GM23248 (cell line): ENCODE measurements at regions not wholly inside any gene's neighbourhood (a gene's known extent, or its start where the extent isn't known, plus 50 kb on each side); places are given as distances from the start of the nearest gene placed in this dataset.
A peak's percentile ranks its signal among the peaks of the same experiment; 100 is the strongest.

ENCODE experiments used
- DNase-seq: peaks from one replicate; pipeline ENCODE4 v3.0.0-alpha.2; 2015
- H2AFZ ChIP-seq: fragments of 200-600 bp; sonication (generic); 2 replicates; pipeline ENCODE4 v1.6.1; 2016; ENCODE audit warnings: antibody characterized with exemption
- H3F3A ChIP-seq: fragments of 200-600 bp; sonication (generic); 2 replicates; pipeline ENCODE4 v1.6.1; 2016; ENCODE audit warnings: mild to moderate bottlenecking, antibody characterized with exemption, mixed run types; ENCODE audit not compliant: insufficient read depth
- H3K27ac ChIP-seq: fragments of 200-600 bp; sonication (generic); 2 replicates; pipeline ENCODE4 v1.5.1; 2016; ENCODE audit warnings: mild to moderate bottlenecking
- H3K27me3 ChIP-seq: fragments of 200-600 bp; sonication (generic); replicated peaks from 2 replicates; pipeline ENCODE4 v1.6.1; 2016; ENCODE audit warnings: mild to moderate bottlenecking; ENCODE audit not compliant: insufficient read depth
- H3K36me3 ChIP-seq: fragments of 200-600 bp; sonication (generic); 2 replicates; pipeline ENCODE4 v1.6.1; 2016; ENCODE audit warnings: low read depth, mild to moderate bottlenecking
- H3K4me1 ChIP-seq: fragments of 200-600 bp; sonication (generic); 2 replicates; pipeline ENCODE4 v1.6.1; 2016; ENCODE audit warnings: mild to moderate bottlenecking; ENCODE audit not compliant: insufficient read depth
- H3K4me2 ChIP-seq: fragments of 200-600 bp; sonication (generic); one replicate; pipeline ENCODE4 v1.6.1; 2016; ENCODE audit warnings: mild to moderate bottlenecking; ENCODE audit not compliant: unreplicated experiment
- H3K4me3 ChIP-seq: fragments of 200-600 bp; sonication (generic); 2 replicates; pipeline ENCODE4 v1.5.1; 2016; ENCODE audit warnings: mild to moderate bottlenecking
- H3K79me2 ChIP-seq: fragments of 200-600 bp; sonication (generic); 2 replicates; pipeline ENCODE4 v1.6.1; 2016; ENCODE audit warnings: mild to moderate bottlenecking; ENCODE audit not compliant: insufficient read depth
- H3K9ac ChIP-seq: fragments of 200-600 bp; sonication (generic); 2 replicates; pipeline ENCODE4 v1.6.1; 2016; ENCODE audit warnings: mild to moderate bottlenecking
- H3K9me2 ChIP-seq: fragments of 200-600 bp; sonication (generic); 2 replicates; pipeline ENCODE4 v1.6.1; 2016; ENCODE audit warnings: mixed run types, mild to moderate bottlenecking, moderate library complexity; ENCODE audit not compliant: insufficient read depth
- H3K9me3 ChIP-seq: fragments of 200-600 bp; sonication (generic); one replicate; pipeline ENCODE4 v1.6.1; 2017; ENCODE audit warnings: low read depth
- H4K20me1 ChIP-seq: fragments of 200-600 bp; sonication (generic); 2 replicates; pipeline ENCODE4 v1.6.0; 2016; ENCODE audit not compliant: insufficient read depth
- EZH2 ChIP-seq: fragments of 200-600 bp; sonication (generic); IDR thresholded peaks from 2 replicates; pipeline ENCODE4 v1.6.1; 2018; ENCODE audit warnings: antibody characterized with exemption, mild to moderate bottlenecking; ENCODE audit not compliant: insufficient read depth, poor library complexity, severe bottlenecking
- EZH2phosphoT487 ChIP-seq: fragments of 200-600 bp; sonication (generic); IDR thresholded peaks from 2 replicates; pipeline ENCODE4 v1.6.1; 2018; ENCODE audit warnings: antibody characterized with exemption, moderate library complexity, mild to moderate bottlenecking, low read depth; ENCODE audit not compliant: insufficient read depth
- whole genome bisulfite sequencing, 2 experiments: methylation state at CpG; one replicate each; pipeline ENCODE4 v1.1.6; 2015 to 2017; ENCODE audit warnings: low lambda C conversion rate in 2 of 2, low coverage in 1 of 2; ENCODE audit errors: missing lambda C conversion rate in 2 of 2; 5-methylcytosine and 5-hydroxymethylcytosine counted together
- in situ Hi-C: fragments of 300-500 bp; cut with MboI; formaldehyde crosslinking; loops from 2 replicates; pipeline ENCODE4 v1.15.0; 2020

GRCh38 chr18:39421276-39421675 is 1855.7 kb upstream of the CELF4 start:
- H2AFZ ChIP-seq = no peak overlapping the region
- no peak overlapping the region for H3K4me3 ChIP-seq
- WGBS, 2 experiments = 89 to 93% methylated on average over 3 of the region's 3 CpGs
- no peaks in the 10 kb centered on the region for H3K4me1 ChIP-seq
- no peak overlapping the region for H3K4me2 ChIP-seq
- no peaks in the 10 kb centered on the region for H3K9me2 ChIP-seq
- H3K79me2 ChIP-seq = no peaks in the 10 kb centered on the region
- no peak overlapping the region for H3K27ac ChIP-seq
- no peaks in the 10 kb centered on the region for H4K20me1 ChIP-seq
- H3K36me3 ChIP-seq = no peaks in the 10 kb centered on the region
- H3K9ac ChIP-seq = no peak overlapping the region
- in situ Hi-C loops = no loop called here
- TF ChIP-seq EZH2phosphoT487 (no peak), EZH2 (no peak)
- H3F3A ChIP-seq = no peaks in the 10 kb centered on the region
- no peaks in the 10 kb centered on the region for H3K27me3 ChIP-seq
- H3K9me3 ChIP-seq = no peaks in the 10 kb centered on the region
- DNase-seq = no peak

- in situ Hi-C loops = no loop called here
Observed at GRCh38 chr18:39419315-39419714, 1853.7 kb upstream of the CELF4 start.

DNA sequence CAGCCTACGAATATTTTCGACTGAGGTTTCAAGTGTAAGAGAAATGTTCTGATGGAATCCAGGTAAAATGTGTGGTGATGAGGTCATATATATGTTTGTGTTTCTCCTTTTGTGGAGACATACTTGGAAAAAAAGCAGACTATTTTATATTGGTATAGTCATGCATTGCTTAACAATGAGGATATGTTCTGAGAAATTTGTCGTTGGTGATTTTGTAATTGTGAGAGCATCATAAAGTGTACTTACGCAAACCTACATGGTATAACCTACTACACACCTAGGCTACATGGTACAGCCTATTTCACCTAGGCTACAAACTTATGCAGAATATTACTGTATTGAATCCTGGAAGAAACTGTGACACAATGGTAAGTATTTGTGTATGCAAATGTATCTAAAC is 1849.9 kb upstream of the CELF4 start:
- H3K79me2 ChIP-seq = no peaks in the 10 kb centered on the region
- no peak overlapping the region for H3K4me2 ChIP-seq
- peaks cover 8% of the 10 kb centered on the region; the same call in 1 of the 2 replicates for H3K4me1 ChIP-seq
- H3K9me3 ChIP-seq = no peaks in the 10 kb centered on the region
- TF ChIP-seq EZH2phosphoT487 (no peak), EZH2 (no peak)
- no peaks in the 10 kb centered on the region for H3F3A ChIP-seq
- no peaks in the 10 kb centered on the region for H3K27me3 ChIP-seq
- H3K9ac ChIP-seq = no peak overlapping the region
- 96 to 97% methylated on average over 4 of the region's 4 CpGs for WGBS, 2 experiments
- no peaks in the 10 kb centered on the region for H3K36me3 ChIP-seq
- in situ Hi-C loops = no loop called here
- DNase-seq = no peak
- no peak overlapping the region for H3K27ac ChIP-seq
- no peak overlapping the region for H2AFZ ChIP-seq
- H3K9me2 ChIP-seq = no peaks in the 10 kb centered on the region
- H4K20me1 ChIP-seq = no peaks in the 10 kb centered on the region
- no peak overlapping the region for H3K4me3 ChIP-seq

More at GRCh38 chr18:39419315-39419714, 1853.7 kb upstream of the CELF4 start:
- Histone ChIP-seq H2AFZ (no peak overlapping the region), H3K27me3 (no peaks in the 10 kb centered on the region), H3K9ac (no peak overlapping the region), H3K36me3 (no peaks in the 10 kb centered on the region), H3K27ac (no peak overlapping the region), H3K4me2 (no peak overlapping the region), H3K9me3 (no peaks in the 10 kb centered on the region), H3K79me2 (no peaks in the 10 kb centered on the region), H3K4me1 (peaks cover 5% of the 10 kb centered on the region; the same call in 1 of the 2 replicates), H3K4me3 (no peak overlapping the region), H3F3A (no peaks in the 10 kb centered on the region), H4K20me1 (no peaks in the 10 kb centered on the region), H3K9me2 (no peaks in the 10 kb centered on the region)
- TF ChIP-seq EZH2phosphoT487 = no peak
- no peak for TF ChIP-seq EZH2
- no peak for DNase-seq

DNA sequence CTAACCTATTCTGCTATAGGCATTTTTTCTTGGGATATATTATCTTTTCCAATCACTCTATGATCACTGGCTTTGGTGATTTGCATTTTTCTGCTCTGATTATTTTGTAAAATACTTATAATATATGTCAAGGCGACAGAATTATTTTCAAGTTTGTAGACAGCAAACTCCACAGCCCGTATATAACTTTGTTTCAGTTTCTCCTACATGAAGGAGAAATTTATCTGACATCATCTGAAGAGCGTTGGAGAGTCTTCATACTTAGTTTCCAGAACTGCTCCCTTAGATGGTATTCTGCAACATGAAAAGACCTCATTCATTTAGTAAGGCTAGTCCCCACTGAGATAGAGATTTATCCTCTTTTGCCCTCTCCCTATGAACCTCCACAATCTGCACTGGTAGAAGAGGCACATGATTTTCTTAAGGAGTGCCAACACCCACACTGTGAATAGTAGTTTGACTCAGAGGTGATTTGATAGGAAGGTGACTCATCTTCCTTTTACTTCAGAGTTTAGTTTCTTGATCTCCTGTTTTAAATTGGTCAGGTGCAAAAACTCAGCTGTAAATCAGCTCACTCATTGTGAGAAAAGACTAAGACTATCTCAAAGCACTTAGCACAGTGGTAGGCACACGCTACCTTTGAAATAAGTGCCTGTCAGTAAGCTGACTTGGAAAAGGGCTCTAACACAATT is 1848.6 kb upstream of the CELF4 start:
- no peaks in the 10 kb centered on the region for H3K36me3 ChIP-seq
- H4K20me1 ChIP-seq = no peaks in the 10 kb centered on the region
- no peak for TF ChIP-seq EZH2
- H3K9me2 ChIP-seq = no peaks in the 10 kb centered on the region
- no peak overlapping the region for H3K9ac ChIP-seq
- H3K4me1 ChIP-seq = peaks cover 8% of the 10 kb centered on the region; the same call in 1 of the 2 replicates
- no peaks in the 10 kb centered on the region for H3K27me3 ChIP-seq
- no peak overlapping the region for H3K4me3 ChIP-seq
- no peak overlapping the region for H3K27ac ChIP-seq
- in situ Hi-C loops = no loop called here
- no peak overlapping the region for H2AFZ ChIP-seq
- 71 to 76% methylated on average over 4 of the region's 4 CpGs for WGBS, 2 experiments
- H3F3A ChIP-seq = no peaks in the 10 kb centered on the region
- no peak overlapping the region for H3K4me2 ChIP-seq
- no peaks in the 10 kb centered on the region for H3K79me2 ChIP-seq
- no peaks in the 10 kb centered on the region for H3K9me3 ChIP-seq
- peak; percentile 80 for DNase-seq

GRCh38 chr18:39406941-39407340 is 1841.3 kb upstream of the CELF4 start:
- Histone ChIP-seq H3K9me2 (no peaks in the 10 kb centered on the region), H3F3A (no peaks in the 10 kb centered on the region), H3K4me1 (no peaks in the 10 kb centered on the region), H3K9ac (no peak overlapping the region), H3K36me3 (no peaks in the 10 kb centered on the region), H3K79me2 (no peaks in the 10 kb centered on the region), H3K4me2 (no peak overlapping the region), H3K4me3 (no peak overlapping the region), H3K9me3 (no peaks in the 10 kb centered on the region), H4K20me1 (no peaks in the 10 kb centered on the region), H3K27me3 (no peaks in the 10 kb centered on the region), H3K27ac (no peak overlapping the region), H2AFZ (no peak overlapping the region)
- DNase-seq = no peak
- no peak for TF ChIP-seq EZH2
- no peak for TF ChIP-seq EZH2phosphoT487
- WGBS, 2 experiments = 84 to 90% methylated on average over 3 of the region's 3 CpGs
- in situ Hi-C loops = no loop called here
